B cell (primary cell): ENCODE measurements at regions not wholly inside any gene's neighbourhood (a gene's known extent, or its start where the extent isn't known, plus 50 kb on each side); places are given as distances from the start of the nearest gene placed in this dataset.

Experiments
- ATAC-seq: fragments of 200-7000 bp; cut with Tn5 transposase; one replicate; pipeline ENCODE4 v1.10.0; 2021; ENCODE audit warnings: low read depth, mild to moderate bottlenecking, moderate number of reproducible peaks, moderate library complexity
- CTCF ChIA-PET: fragments of 350-600 bp; sonication (Branson Sonifier 250); formaldehyde crosslinking; loops from one replicate; lab custom pipeline; 2021; ENCODE audit warnings: antibody characterized with exemption, inconsistent platforms; lab: Charles Lee
- POLR2A ChIA-PET: fragments of 350-600 bp; sonication (Branson Sonifier 250); formaldehyde crosslinking; loops from one replicate; lab custom pipeline; 2021; ENCODE audit warnings: antibody characterized with exemption; lab: Charles Lee
- DNase-seq: peaks from one replicate; pipeline ENCODE4 v3.0.0; 2013
- H2AFZ ChIP-seq: 2 replicates; pipeline ENCODE4 v1.6.1; 2012; ENCODE audit warnings: mild to moderate bottlenecking, low read depth, low read length; ENCODE audit not compliant: insufficient read depth, poor library complexity, severe bottlenecking
- H3K27ac ChIP-seq, 2 donors: 1 replicate in 1 of 2; 2 replicates in 1 of 2; pipeline ENCODE4 v1.5.1; 2012 to 2013; ENCODE audit warnings: low read length in 2 of 2, mild to moderate bottlenecking in 2 of 2, moderate library complexity in 1 of 2
- H3K27me3 ChIP-seq, 4 experiments: fragments of 200-600 bp in 1 of 4; sonication (generic) in 1 of 4; replicated peaks in 1 of 4; 1 replicate in 2 of 4; 2 replicates in 2 of 4; pipeline versions ENCODE4 v1.6.1 to v1.7.0; 2013 to 2016; ENCODE audit warnings: low read length in 3 of 4, mild to moderate bottlenecking in 2 of 4, mixed read lengths in 1 of 4, moderate library complexity in 1 of 4; ENCODE audit not compliant: insufficient read depth in 4 of 4, control insufficient read depth in 3 of 4; ENCODE audit errors: control extremely low read depth in 1 of 4
- H3K36me3 ChIP-seq, 2 experiments: replicated peaks in 1 of 2; 1 replicate in 1 of 2; 2 replicates in 1 of 2; pipeline versions ENCODE4 v1.6.1 to v1.7.1; 2013; ENCODE audit warnings: low read length in 1 of 2; ENCODE audit not compliant: insufficient read depth in 2 of 2, control insufficient read depth in 1 of 2; ENCODE audit errors: control extremely low read depth in 1 of 2, extremely low read depth in 1 of 2
- H3K4me1 ChIP-seq, 2 donors: fragments of 200-600 bp in 1 of 2; sonication (generic) in 1 of 2; 1 replicate in 1 of 2; 2 replicates in 1 of 2; pipeline versions ENCODE4 v1.5.1 to v1.6.1; 2013 to 2017; ENCODE audit warnings: low read length in 2 of 2; ENCODE audit not compliant: control insufficient read depth in 2 of 2, insufficient read depth in 2 of 2
- H3K4me2 ChIP-seq: replicated peaks from 2 replicates; pipeline ENCODE3; 2012; ENCODE audit warnings: mild to moderate bottlenecking, low read depth, low read length; ENCODE audit not compliant: poor library complexity, severe bottlenecking
- H3K4me3 ChIP-seq, 5 experiments: fragments of 200-600 bp in 1 of 5; sonication (generic) in 1 of 5; 1 replicate in 3 of 5; 2 replicates in 2 of 5; pipeline versions ENCODE4 v1.5.1 to v1.7.0; 2011 to 2016; ENCODE audit warnings: low read length in 4 of 5, mild to moderate bottlenecking in 4 of 5, low read depth in 2 of 5, control low read depth in 1 of 5, moderate library complexity in 1 of 5; ENCODE audit not compliant: insufficient read depth in 1 of 5; ENCODE audit errors: control extremely low read depth in 1 of 5, extremely low read depth in 1 of 5
- H3K79me2 ChIP-seq: fragments of 200-600 bp; sonication (generic); one replicate; pipeline ENCODE4 v1.6.0; 2016; ENCODE audit warnings: low read length; ENCODE audit not compliant: control insufficient read depth, insufficient read depth
- H3K9ac ChIP-seq: fragments of 200-600 bp; sonication (generic); 2 replicates; pipeline ENCODE4 v1.6.1; 2017; ENCODE audit warnings: mild to moderate bottlenecking, low read length, moderate library complexity
- H3K9me3 ChIP-seq, 3 donors: one replicate each; pipeline versions ENCODE4 v1.6.1 to v1.7.1; 2013; ENCODE audit warnings: low read length in 2 of 3; ENCODE audit not compliant: control insufficient read depth in 2 of 3, insufficient read depth in 1 of 3; ENCODE audit errors: control extremely low read depth in 1 of 3
- H4K20me1 ChIP-seq: 2 replicates; pipeline ENCODE4 v1.6.0; 2012; ENCODE audit warnings: mild to moderate bottlenecking, low read length; ENCODE audit not compliant: insufficient read depth, control insufficient read depth, poor library complexity, severe bottlenecking
- H3K27ac Mint-ChIP-seq: one replicate; pipeline ENCODE4 v1.8.0; 2021; ENCODE audit warnings: mixed read lengths
- H3K27me3 Mint-ChIP-seq: one replicate; pipeline ENCODE4 v1.8.0; 2021; ENCODE audit warnings: mixed read lengths
- H3K4me1 Mint-ChIP-seq: one replicate; pipeline ENCODE4 v1.8.0; 2021; ENCODE audit warnings: mixed read lengths
- H3K4me3 Mint-ChIP-seq: one replicate; pipeline ENCODE4 v1.8.0; 2021; ENCODE audit warnings: mixed read lengths
- H3K9me3 Mint-ChIP-seq: one replicate; pipeline ENCODE4 v1.8.0; 2022; ENCODE audit warnings: mixed read lengths; ENCODE audit not compliant: insufficient read depth
- CTCF ChIP-seq: fragments of 200-600 bp; IDR thresholded peaks from one replicate; pipeline ENCODE4 v1.8.0; 2022; ENCODE audit warnings: antibody characterized with exemption, mild to moderate bottlenecking
- EZH2 ChIP-seq: IDR thresholded peaks from 2 replicates; pipeline ENCODE4 v1.6.1; 2012; ENCODE audit warnings: borderline replicate concordance, low read depth, mild to moderate bottlenecking, moderate library complexity, low read length; ENCODE audit not compliant: insufficient read depth, poor library complexity, severe bottlenecking
- WGBS: methylation state at CpG from one replicate; pipeline ENCODE4 v1.1.5; 2013; ENCODE audit warnings: missing lambda C conversion rate; ENCODE audit not compliant: insufficient coverage; 5-methylcytosine and 5-hydroxymethylcytosine counted together
- intact Hi-C: fragments of 100-400 bp; cut with micrococcal nuclease; formaldehyde crosslinking; loops from one replicate; pipeline ENCODE4 v1.10.0; 2022

- Histone ChIP-seq H3K9me3 (no peaks in the 10 kb centered on the region), H2AFZ (no peak overlapping the region), H3K4me1 (no peaks in the 10 kb centered on the region), H3K27me3 (no peaks in the 10 kb centered on the region), H3K4me3 (no peak overlapping the region), H3K27ac (no peak overlapping the region), H3K79me2 (no peaks in the 10 kb centered on the region), H3K9ac (no peak overlapping the region), H3K4me2 (no peak overlapping the region), H3K36me3 (no peaks in the 10 kb centered on the region), H4K20me1 (no peaks in the 10 kb centered on the region)
- Mint-ChIP-seq H3K4me1 (no peaks in the 10 kb centered on the region), H3K27ac (no peak overlapping the region), H3K4me3 (no peak overlapping the region), H3K27me3 (no peaks in the 10 kb centered on the region), H3K9me3 (no peaks in the 10 kb centered on the region)
- TF ChIP-seq EZH2 (no peak), CTCF (no peak)
- WGBS, result no CpG with 5 or more reads among the region's 2 CpGs
- ATAC-seq (no peak), DNase-seq (no peak)
- POLR2A ChIA-PET, result no interaction called here
- CTCF ChIA-PET, result no interaction called here
- intact Hi-C loops, result no loop called here
Observed at GRCh38 chr6:134456226-134456625, 138.3 kb upstream of the SGK1 start.

GRCh38 chr6:134455319-134455718 is 137.4 kb upstream of the SGK1 start:
- no peaks in the 10 kb centered on the region for H3K4me1 ChIP-seq
- TF ChIP-seq EZH2 (no peak), CTCF (no peak)
- ChIA-PET CTCF (no interaction called here), POLR2A (no interaction called here)
- DNase-seq (no peak), ATAC-seq (no peak)
- Mint-ChIP-seq H3K4me1 (no peaks in the 10 kb centered on the region), H3K4me3 (no peak overlapping the region), H3K27me3 (no peaks in the 10 kb centered on the region), H3K27ac (no peak overlapping the region), H3K9me3 (no peaks in the 10 kb centered on the region)
- H3K27ac ChIP-seq, result no peak overlapping the region
- H3K9ac ChIP-seq, result no peak overlapping the region
- H3K27me3 ChIP-seq, result no peaks in the 10 kb centered on the region
- no peaks in the 10 kb centered on the region for H4K20me1 ChIP-seq
- intact Hi-C loops, result no loop called here
- no peak overlapping the region for H2AFZ ChIP-seq
- H3K79me2 ChIP-seq, result no peaks in the 10 kb centered on the region
- WGBS, result no CpG with 5 or more reads among the region's 3 CpGs
- H3K4me2 ChIP-seq, result no peak overlapping the region
- no peak overlapping the region for H3K4me3 ChIP-seq
- no peaks in the 10 kb centered on the region for H3K36me3 ChIP-seq
- H3K9me3 ChIP-seq, result no peaks in the 10 kb centered on the region
